ENCODE measurements at regions not wholly inside any gene's neighbourhood (a gene's known extent, or its start where the extent isn't known, plus 50 kb on each side); places are given as distances from the start of the nearest gene placed in this dataset.

- TF ChIP-seq CTCF (IDR thresholded peaks at IDR 0.05): no peak
- TF ChIP-seq POLR2A (IDR thresholded peaks at IDR 0.05): no peak
- no peak for TF ChIP-seq POLR2AphosphoS5 (IDR thresholded peaks at IDR 0.05)
These were observed 78.5 kb downstream of the TUBA3C start for GRCh38 chr13:19103140-19103539.
